ENCODE measurements at regions not wholly inside any gene's neighbourhood (a gene's known extent, or its start where the extent isn't known, plus 50 kb on each side); places are given as distances from the start of the nearest gene placed in this dataset.

- H3K9me3 ChIP-seq (ENCODE audit: low read depth, low read length, poor library complexity, severe bottlenecking), result no peaks in the 10 kb centered on the region
- H3K27me3 ChIP-seq (replicated peaks; ENCODE audit: insufficient read depth, low read depth, low read length, poor library complexity), result no peaks in the 10 kb centered on the region
- TF ChIP-seq CTCF (conservative IDR thresholded peaks at IDR 0.05; ENCODE audit: low read depth, low read length), result no peak
- no peak for TF ChIP-seq EZH2 (IDR thresholded peaks at IDR 0.05; ENCODE audit: borderline replicate concordance, low read depth, low read length, poor library complexity, severe bottlenecking)
- ChIA-PET POLR2A (ENCODE audit: low non-redundant PET) (no interaction called here), CTCF (interaction anchor here (0.8 kb wide), 1 partner anchor 9 kb away, joined by 4 read pairs; no protein-coding TSS in a partner anchor)
- H3K36me3 ChIP-seq (ENCODE audit: insufficient read depth, low read length, poor library complexity, severe bottlenecking), result no peaks in the 10 kb centered on the region
- BruUV-seq (replicated peaks), result no TSS peak
- H3K4me3 ChIP-seq (ENCODE audit: low read depth, low read length, poor library complexity, severe bottlenecking), result no peak overlapping the region
- intact Hi-C loops (cut with micrococcal nuclease; ENCODE audit: unreplicated experiment), result loop anchor here (5.0 to 10.0 kb wide), 2 partner anchors 90 to 328 kb away; no protein-coding TSS in a partner anchor
- H3K27ac ChIP-seq (ENCODE audit: low read depth, low read length, poor library complexity, severe bottlenecking), result no peak overlapping the region
- no peaks in the 10 kb centered on the region for H3K4me1 ChIP-seq (ENCODE audit: insufficient read depth, low read length, poor library complexity, severe bottlenecking)
- DNase-seq (ENCODE audit: low spot score), result no peak
Measured at GRCh38 chr4:166502660-166503059, 629.6 kb downstream of the TLL1 start.

- Histone ChIP-seq H3K27ac (ENCODE audit: low read depth, low read length, poor library complexity, severe bottlenecking) (no peak overlapping the region), H3K27me3 (replicated peaks; ENCODE audit: insufficient read depth, low read depth, low read length, poor library complexity) (no peaks in the 10 kb centered on the region), H3K9me3 (ENCODE audit: low read depth, low read length, poor library complexity, severe bottlenecking) (no peaks in the 10 kb centered on the region), H3K36me3 (ENCODE audit: insufficient read depth, low read length, poor library complexity, severe bottlenecking) (no peaks in the 10 kb centered on the region), H3K4me1 (ENCODE audit: insufficient read depth, low read length, poor library complexity, severe bottlenecking) (no peaks in the 10 kb centered on the region), H3K4me3 (ENCODE audit: low read depth, low read length, poor library complexity, severe bottlenecking) (no peak overlapping the region)
- intact Hi-C loops (cut with micrococcal nuclease; ENCODE audit: unreplicated experiment), result loop anchor here (10.0 kb wide), 1 partner anchor 331 kb away; no protein-coding TSS in a partner anchor
- no TSS peak for BruUV-seq (replicated peaks)
- no peak for DNase-seq (ENCODE audit: low spot score)
- ChIA-PET CTCF (no interaction called here), POLR2A (ENCODE audit: low non-redundant PET) (no interaction called here)
- TF ChIP-seq CTCF (conservative IDR thresholded peaks at IDR 0.05; ENCODE audit: low read depth, low read length) (no peak), EZH2 (IDR thresholded peaks at IDR 0.05; ENCODE audit: borderline replicate concordance, low read depth, low read length, poor library complexity, severe bottlenecking) (no peak)
Measured at GRCh38 chr4:166506051-166506450, 633.0 kb downstream of the TLL1 start.

GRCh38 chr4:166512267-166512666, 639.2 kb downstream of the TLL1 start:
- H3K4me3 ChIP-seq (ENCODE audit: low read depth, low read length, poor library complexity, severe bottlenecking), result no peak overlapping the region
- ChIA-PET POLR2A (ENCODE audit: low non-redundant PET) (no interaction called here), CTCF (interaction anchor here (1.5 kb wide), 1 partner anchor 10 kb away, joined by 4 read pairs; no protein-coding TSS in a partner anchor)
- no peaks in the 10 kb centered on the region for H3K27me3 ChIP-seq (replicated peaks; ENCODE audit: insufficient read depth, low read depth, low read length, poor library complexity)
- no peak for DNase-seq (ENCODE audit: low spot score)
- intact Hi-C loops (cut with micrococcal nuclease; ENCODE audit: unreplicated experiment), result no loop called here
- H3K4me1 ChIP-seq (ENCODE audit: insufficient read depth, low read length, poor library complexity, severe bottlenecking), result no peaks in the 10 kb centered on the region
- no peak overlapping the region for H3K27ac ChIP-seq (ENCODE audit: low read depth, low read length, poor library complexity, severe bottlenecking)
- TF ChIP-seq EZH2 (IDR thresholded peaks at IDR 0.05; ENCODE audit: borderline replicate concordance, low read depth, low read length, poor library complexity, severe bottlenecking) (no peak), CTCF (conservative IDR thresholded peaks at IDR 0.05; ENCODE audit: low read depth, low read length) (no peak)
- no TSS peak for BruUV-seq (replicated peaks)
- H3K36me3 ChIP-seq (ENCODE audit: insufficient read depth, low read length, poor library complexity, severe bottlenecking), result no peaks in the 10 kb centered on the region
- H3K9me3 ChIP-seq (ENCODE audit: low read depth, low read length, poor library complexity, severe bottlenecking), result peaks cover 5% of the 10 kb centered on the region
